ENCODE measurements at regions not wholly inside any gene's neighbourhood (a gene's known extent, or its start where the extent isn't known, plus 50 kb on each side); places are given as distances from the start of the nearest gene placed in this dataset.

DNA sequence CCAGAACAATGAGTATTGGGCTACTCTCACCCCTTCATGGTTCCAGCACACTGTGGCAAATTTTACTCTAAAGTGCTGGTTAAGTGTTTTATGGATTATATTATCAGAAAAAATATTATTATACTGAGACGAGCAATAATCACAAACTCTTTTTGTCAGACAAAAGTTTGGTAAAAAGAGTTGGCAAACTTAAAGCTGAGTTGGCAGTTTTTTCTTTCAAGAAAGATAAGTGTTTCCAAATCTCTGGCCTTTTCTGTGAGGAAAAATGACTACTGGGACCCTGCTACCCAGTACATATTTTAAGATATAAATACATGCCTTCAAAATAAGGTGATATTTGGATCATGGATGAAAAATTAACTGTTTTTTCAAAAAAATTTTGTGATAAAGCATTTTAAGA is 471.5 kb upstream of the IL12A start:
- Histone ChIP-seq H3K9ac (no peak overlapping the region), H3K9me2 (no peaks in the 10 kb centered on the region), H2AFZ (ENCODE audit: low read depth) (no peak overlapping the region), H3F3A (replicated peaks; ENCODE audit: insufficient read depth) (no peaks in the 10 kb centered on the region), H3K4me3 (ENCODE audit: low read depth in 2 of 2, low read length in 1 of 2) (no peak overlapping the region), H3K9me3 (no peaks in the 10 kb centered on the region), H3K4me2 (no peak overlapping the region), H3K79me2 (ENCODE audit: insufficient read depth) (no peaks in the 10 kb centered on the region), H3K36me3 (replicated peaks in 1 of 2; ENCODE audit: control insufficient read depth in 1 of 2, insufficient read depth in 2 of 2, low read length in 1 of 2) (no peaks in the 10 kb centered on the region), H3K27me3 (ENCODE audit: insufficient read depth) (0 out of 2 replicates have a peak, but pooled peaks cover 7% of the 10 kb centered on the region), H4K20me1 (ENCODE audit: insufficient read depth) (no peaks in the 10 kb centered on the region), H3K27ac (ENCODE audit: low read depth in 2 of 2, low read length in 1 of 2) (no peak overlapping the region), H3K4me1 (ENCODE audit: control insufficient read depth in 1 of 2, insufficient read depth in 2 of 2, low read depth in 1 of 2, low read length in 1 of 2) (peaks cover 0 to 7% of the 10 kb centered on the region in 2 experiments; a peak in 2 of 4 replicates)
- CTCF ChIA-PET: no interaction called here
- 52% methylated on average over 1 of the region's 1 CpG for WGBS (ENCODE audit: low lambda C conversion rate)
- DNase-seq: no peak
- TF ChIP-seq SIN3A (IDR thresholded peaks at IDR 0.05; ENCODE audit: borderline replicate concordance, low read depth, low read length): no peak
- TF ChIP-seq FOXJ3 (CRISPR knock-in tag; IDR thresholded peaks at IDR 0.05): no peak
- TF ChIP-seq POLR2AphosphoS5 (IDR thresholded peaks at IDR 0.05; ENCODE audit: low read depth, low read length): no peak
- TF ChIP-seq PBX3 (IDR thresholded peaks at IDR 0.05): no peak
- TF ChIP-seq EP300 (IDR thresholded peaks at IDR 0.05; ENCODE audit: borderline replicate concordance in 1 of 2, low read depth in 1 of 2, low read length in 1 of 2): no peak
- TF ChIP-seq, protein P1, sequence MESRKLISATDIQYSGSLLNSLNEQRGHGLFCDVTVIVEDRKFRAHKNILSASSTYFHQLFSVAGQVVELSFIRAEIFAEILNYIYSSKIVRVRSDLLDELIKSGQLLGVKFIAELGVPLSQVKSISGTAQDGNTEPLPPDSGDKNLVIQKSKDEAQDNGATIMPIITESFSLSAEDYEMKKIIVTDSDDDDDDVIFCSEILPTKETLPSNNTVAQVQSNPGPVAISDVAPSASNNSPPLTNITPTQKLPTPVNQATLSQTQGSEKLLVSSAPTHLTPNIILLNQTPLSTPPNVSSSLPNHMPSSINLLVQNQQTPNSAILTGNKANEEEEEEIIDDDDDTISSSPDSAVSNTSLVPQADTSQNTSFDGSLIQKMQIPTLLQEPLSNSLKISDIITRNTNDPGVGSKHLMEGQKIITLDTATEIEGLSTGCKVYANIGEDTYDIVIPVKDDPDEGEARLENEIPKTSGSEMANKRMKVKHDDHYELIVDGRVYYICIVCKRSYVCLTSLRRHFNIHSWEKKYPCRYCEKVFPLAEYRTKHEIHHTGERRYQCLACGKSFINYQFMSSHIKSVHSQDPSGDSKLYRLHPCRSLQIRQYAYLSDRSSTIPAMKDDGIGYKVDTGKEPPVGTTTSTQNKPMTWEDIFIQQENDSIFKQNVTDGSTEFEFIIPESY (IDR thresholded peaks at IDR 0.05; ENCODE audit: borderline replicate concordance, low read depth): no peak
- TF ChIP-seq IRF3 (IDR thresholded peaks at IDR 0.05; ENCODE audit: low read depth, low read length): no peak
- TF ChIP-seq NRF1 (IDR thresholded peaks at IDR 0.05; ENCODE audit: low read depth, low read length): no peak
- TF ChIP-seq, protein P2, sequence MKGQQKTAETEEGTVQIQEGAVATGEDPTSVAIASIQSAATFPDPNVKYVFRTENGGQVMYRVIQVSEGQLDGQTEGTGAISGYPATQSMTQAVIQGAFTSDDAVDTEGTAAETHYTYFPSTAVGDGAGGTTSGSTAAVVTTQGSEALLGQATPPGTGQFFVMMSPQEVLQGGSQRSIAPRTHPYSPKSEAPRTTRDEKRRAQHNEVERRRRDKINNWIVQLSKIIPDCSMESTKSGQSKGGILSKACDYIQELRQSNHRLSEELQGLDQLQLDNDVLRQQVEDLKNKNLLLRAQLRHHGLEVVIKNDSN (IDR thresholded peaks at IDR 0.05; ENCODE audit: borderline replicate concordance, low read depth): no peak
- TF ChIP-seq RCOR1 (IDR thresholded peaks at IDR 0.05; ENCODE audit: low read length): no peak
- no peak for TF ChIP-seq ELF1 (IDR thresholded peaks at IDR 0.05)
- TF ChIP-seq YY1 (IDR thresholded peaks at IDR 0.05; ENCODE audit: low read depth): no peak
- TF ChIP-seq GATA2 (CRISPR knock-in tag; IDR thresholded peaks at IDR 0.05): no peak
- TF ChIP-seq TAF1 (IDR thresholded peaks at IDR 0.05; ENCODE audit: borderline replicate concordance, low read depth, low read length): no peak
- TF ChIP-seq MEF2A (IDR thresholded peaks at IDR 0.05; ENCODE audit: borderline replicate concordance, low read depth): no peak
- TF ChIP-seq SMC3 (IDR thresholded peaks at IDR 0.05; ENCODE audit: low read depth, low read length): no peak
- no peak for TF ChIP-seq TCF12 (IDR thresholded peaks at IDR 0.05)
- TF ChIP-seq RAD21 (IDR thresholded peaks at IDR 0.05; ENCODE audit: low read length): no peak
- POLR2A ChIA-PET: no interaction called here
